Ovary (tissue), 3 donors: ENCODE measurements at regions not wholly inside any gene's neighbourhood (a gene's known extent, or its start where the extent isn't known, plus 50 kb on each side); places are given as distances from the start of the nearest gene placed in this dataset.

Experiments
- POLR2A ChIP-seq: fragments of 450-650 bp; IDR thresholded peaks from one replicate; pipeline ENCODE4 v1.6.1; 2017; ENCODE audit warnings: antibody characterized with exemption, mild to moderate bottlenecking, moderate library complexity
- TF ChIP-seq, protein P1 (sequence below), 3 donors: fragments of 450-650 bp in 2 of 3; fragments of 200-600 bp in 1 of 3; IDR thresholded peaks; one replicate each; pipeline versions ENCODE4 v1.5.1 to v1.8.0; 2016 to 2022; ENCODE audit warnings: antibody characterized with exemption in 3 of 3, mild to moderate bottlenecking in 1 of 3
- donor health status: DM: no; HTN: no; CAD: no.

DNA sequence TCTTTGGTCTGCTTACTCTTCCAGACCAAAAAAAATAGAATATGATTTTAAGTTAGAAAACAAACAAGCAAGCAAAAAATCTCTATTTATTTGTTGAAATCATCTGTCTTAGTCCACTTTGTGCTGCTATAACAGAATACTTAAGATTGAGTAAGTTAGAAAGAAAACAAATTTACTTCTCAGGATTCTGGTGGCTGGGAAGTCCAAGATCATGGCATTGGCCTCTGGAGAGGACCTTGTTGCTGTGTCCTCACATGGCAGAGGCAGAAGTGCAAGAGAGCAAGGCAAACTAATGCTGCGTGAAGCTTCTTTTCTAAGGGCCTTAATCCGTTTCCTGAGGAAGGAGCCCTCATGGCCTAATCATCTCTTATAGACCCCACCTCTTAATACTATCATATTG lies 156.2 kb downstream of the SPP2 start:
- TF ChIP-seq, protein P1, sequence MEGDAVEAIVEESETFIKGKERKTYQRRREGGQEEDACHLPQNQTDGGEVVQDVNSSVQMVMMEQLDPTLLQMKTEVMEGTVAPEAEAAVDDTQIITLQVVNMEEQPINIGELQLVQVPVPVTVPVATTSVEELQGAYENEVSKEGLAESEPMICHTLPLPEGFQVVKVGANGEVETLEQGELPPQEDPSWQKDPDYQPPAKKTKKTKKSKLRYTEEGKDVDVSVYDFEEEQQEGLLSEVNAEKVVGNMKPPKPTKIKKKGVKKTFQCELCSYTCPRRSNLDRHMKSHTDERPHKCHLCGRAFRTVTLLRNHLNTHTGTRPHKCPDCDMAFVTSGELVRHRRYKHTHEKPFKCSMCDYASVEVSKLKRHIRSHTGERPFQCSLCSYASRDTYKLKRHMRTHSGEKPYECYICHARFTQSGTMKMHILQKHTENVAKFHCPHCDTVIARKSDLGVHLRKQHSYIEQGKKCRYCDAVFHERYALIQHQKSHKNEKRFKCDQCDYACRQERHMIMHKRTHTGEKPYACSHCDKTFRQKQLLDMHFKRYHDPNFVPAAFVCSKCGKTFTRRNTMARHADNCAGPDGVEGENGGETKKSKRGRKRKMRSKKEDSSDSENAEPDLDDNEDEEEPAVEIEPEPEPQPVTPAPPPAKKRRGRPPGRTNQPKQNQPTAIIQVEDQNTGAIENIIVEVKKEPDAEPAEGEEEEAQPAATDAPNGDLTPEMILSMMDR (IDR thresholded peaks at IDR 0.05) = no peak
- no peak for TF ChIP-seq POLR2A
